ENCODE measurements at regions not wholly inside any gene's neighbourhood (a gene's known extent, or its start where the extent isn't known, plus 50 kb on each side); places are given as distances from the start of the nearest gene placed in this dataset.

DNA sequence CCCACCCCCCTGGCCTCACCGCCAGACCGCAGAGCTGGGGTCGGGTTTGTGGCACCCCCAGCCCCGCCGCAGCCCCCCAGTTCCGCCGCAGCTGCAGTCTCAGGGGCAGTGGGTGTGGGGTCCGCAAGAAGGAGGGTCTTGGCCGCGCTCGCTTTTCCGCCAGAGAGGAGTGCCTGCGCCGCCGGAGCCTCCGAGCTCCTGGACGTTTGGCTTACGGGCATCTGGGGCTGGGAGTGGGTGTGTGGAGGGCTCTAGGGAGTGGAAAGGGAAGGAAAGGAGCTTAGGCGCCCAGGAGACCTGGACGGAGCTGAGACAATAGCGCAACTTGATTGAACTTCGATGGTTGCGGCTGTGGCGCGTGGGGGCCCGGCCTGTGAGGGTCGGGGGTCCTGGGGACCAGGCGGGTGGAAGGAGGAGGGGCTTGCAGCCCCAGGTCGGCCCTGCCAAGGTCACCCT, 88.8 kb upstream of the IPO9 start:
- Histone ChIP-seq H3K79me2 (ENCODE audit: control insufficient read depth, insufficient read depth, low read length) (peaks cover 8% of the 10 kb centered on the region), H4K20me1 (ENCODE audit: control insufficient read depth, insufficient read depth, low read length, poor library complexity, severe bottlenecking) (no peaks in the 10 kb centered on the region), H3K36me3 (replicated peaks in 1 of 2; ENCODE audit: control extremely low read depth in 1 of 2, control insufficient read depth in 1 of 2, extremely low read depth in 1 of 2, insufficient read depth in 2 of 2, low read length in 1 of 2) (no peaks in the 10 kb centered on the region), H2AFZ (ENCODE audit: insufficient read depth, low read depth, low read length, poor library complexity, severe bottlenecking) (peak overlapping the region; percentile 98), H3K9me3 (ENCODE audit: control extremely low read depth in 1 of 3, control insufficient read depth in 2 of 3, insufficient read depth in 1 of 3, low read length in 2 of 3) (no peaks in the 10 kb centered on the region), H3K4me3 (ENCODE audit: control extremely low read depth in 1 of 5, extremely low read depth in 1 of 5, insufficient read depth in 1 of 5, low read depth in 2 of 5, low read length in 4 of 5) (peak overlapping the region; percentile 38 to 91 (median 77)), H3K27me3 (replicated peaks in 1 of 4; ENCODE audit: control extremely low read depth in 1 of 4, control insufficient read depth in 3 of 4, insufficient read depth in 4 of 4, low read length in 3 of 4) (peaks cover 0 to 3% (median 0%) of the 10 kb centered on the region in 4 experiments), H3K27ac (ENCODE audit: low read length in 2 of 2) (peak overlapping the region in 1 of 2 donors; percentile 65), H3K4me2 (replicated peaks; ENCODE audit: low read depth, low read length, poor library complexity, severe bottlenecking) (peak overlapping the region; percentile 99), H3K4me1 (ENCODE audit: control insufficient read depth in 2 of 2, insufficient read depth in 2 of 2, low read length in 2 of 2) (peaks cover 26 to 39% of the 10 kb centered on the region in 2 donors), H3K9ac (ENCODE audit: low read length) (peak overlapping the region; percentile 86)
- peak; percentile 34 for DNase-seq
- CTCF ChIA-PET, result interaction anchor here (0.6 to 1.9 kb wide), 8 partner anchors 8 to 994 kb away, joined by 3 to 8 read pairs (median 3); no protein-coding TSS in a partner anchor
- POLR2A ChIA-PET, result no interaction called here
- Mint-ChIP-seq H3K9me3 (ENCODE audit: insufficient read depth) (no peaks in the 10 kb centered on the region), H3K27me3 (peaks cover 12% of the 10 kb centered on the region), H3K27ac (peak overlapping the region; percentile 65), H3K4me1 (peaks cover 45% of the 10 kb centered on the region), H3K4me3 (peak overlapping the region; percentile 96)
- ATAC-seq (ENCODE audit: low read depth), result no peak
- no peak for TF ChIP-seq EZH2 (IDR thresholded peaks at IDR 0.05; ENCODE audit: borderline replicate concordance, insufficient read depth, low read depth, low read length, poor library complexity, severe bottlenecking)
- TF ChIP-seq, protein P1, sequence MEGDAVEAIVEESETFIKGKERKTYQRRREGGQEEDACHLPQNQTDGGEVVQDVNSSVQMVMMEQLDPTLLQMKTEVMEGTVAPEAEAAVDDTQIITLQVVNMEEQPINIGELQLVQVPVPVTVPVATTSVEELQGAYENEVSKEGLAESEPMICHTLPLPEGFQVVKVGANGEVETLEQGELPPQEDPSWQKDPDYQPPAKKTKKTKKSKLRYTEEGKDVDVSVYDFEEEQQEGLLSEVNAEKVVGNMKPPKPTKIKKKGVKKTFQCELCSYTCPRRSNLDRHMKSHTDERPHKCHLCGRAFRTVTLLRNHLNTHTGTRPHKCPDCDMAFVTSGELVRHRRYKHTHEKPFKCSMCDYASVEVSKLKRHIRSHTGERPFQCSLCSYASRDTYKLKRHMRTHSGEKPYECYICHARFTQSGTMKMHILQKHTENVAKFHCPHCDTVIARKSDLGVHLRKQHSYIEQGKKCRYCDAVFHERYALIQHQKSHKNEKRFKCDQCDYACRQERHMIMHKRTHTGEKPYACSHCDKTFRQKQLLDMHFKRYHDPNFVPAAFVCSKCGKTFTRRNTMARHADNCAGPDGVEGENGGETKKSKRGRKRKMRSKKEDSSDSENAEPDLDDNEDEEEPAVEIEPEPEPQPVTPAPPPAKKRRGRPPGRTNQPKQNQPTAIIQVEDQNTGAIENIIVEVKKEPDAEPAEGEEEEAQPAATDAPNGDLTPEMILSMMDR (IDR thresholded peaks at IDR 0.05), result no peak
- WGBS (ENCODE audit: insufficient coverage), result 2% methylated on average over 29 of the region's 29 CpGs
- intact Hi-C loops (cut with micrococcal nuclease), result no loop called here

DNA sequence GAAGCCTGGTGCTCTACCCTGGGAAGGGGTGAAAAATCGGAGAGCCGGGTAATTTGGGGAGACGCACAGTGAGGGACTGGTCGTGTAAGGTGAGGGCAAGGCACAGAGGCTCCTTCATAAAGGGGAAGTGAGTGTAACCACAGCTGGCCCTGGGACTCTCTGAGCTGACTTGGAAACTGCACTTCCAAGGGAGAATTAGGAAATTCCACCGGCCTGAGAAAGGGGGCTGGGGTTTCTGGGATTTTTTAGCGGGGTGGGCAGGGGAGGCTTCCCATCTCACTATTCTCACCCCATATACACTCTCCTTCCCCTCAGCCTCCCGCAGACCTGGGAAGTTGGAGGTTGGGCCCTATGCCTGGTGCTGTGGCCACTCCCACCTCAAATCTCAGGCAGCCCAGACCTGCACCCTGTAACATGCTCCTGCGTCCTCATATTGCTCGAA, 88.3 kb upstream of the IPO9 start:
- H3K27ac ChIP-seq (ENCODE audit: low read length in 2 of 2), result peak overlapping the region in 1 of 2 donors; percentile 65
- peaks cover 45% of the 10 kb centered on the region for H3K4me1 Mint-ChIP-seq
- ChIA-PET CTCF (interaction anchor here (0.7 to 1.9 kb wide), 5 partner anchors 9 to 52 kb away, joined by 3 to 8 read pairs (median 4); no protein-coding TSS in a partner anchor), POLR2A (no interaction called here)
- no peaks in the 10 kb centered on the region for H3K9me3 ChIP-seq (ENCODE audit: control extremely low read depth in 1 of 3, control insufficient read depth in 2 of 3, insufficient read depth in 1 of 3, low read length in 2 of 3)
- H3K27ac Mint-ChIP-seq, result peak overlapping the region; percentile 77
- peaks cover 12% of the 10 kb centered on the region for H3K27me3 Mint-ChIP-seq
- peak overlapping the region; percentile 86 for H3K9ac ChIP-seq (ENCODE audit: low read length)
- no peaks in the 10 kb centered on the region for H3K36me3 ChIP-seq (replicated peaks in 1 of 2; ENCODE audit: control extremely low read depth in 1 of 2, control insufficient read depth in 1 of 2, extremely low read depth in 1 of 2, insufficient read depth in 2 of 2, low read length in 1 of 2)
- 20% methylated on average over 7 of the region's 9 CpGs for WGBS (ENCODE audit: insufficient coverage)
- peak; percentile 47 for DNase-seq
- peaks cover 0 to 3% (median 0%) of the 10 kb centered on the region in 4 experiments for H3K27me3 ChIP-seq (replicated peaks in 1 of 4; ENCODE audit: control extremely low read depth in 1 of 4, control insufficient read depth in 3 of 4, insufficient read depth in 4 of 4, low read length in 3 of 4)
- H3K4me2 ChIP-seq (replicated peaks; ENCODE audit: low read depth, low read length, poor library complexity, severe bottlenecking), result peak overlapping the region; percentile 99
- H3K79me2 ChIP-seq (ENCODE audit: control insufficient read depth, insufficient read depth, low read length), result peaks cover 8% of the 10 kb centered on the region
- peak overlapping the region; percentile 38 to 91 (median 77) for H3K4me3 ChIP-seq (ENCODE audit: control extremely low read depth in 1 of 5, extremely low read depth in 1 of 5, insufficient read depth in 1 of 5, low read depth in 2 of 5, low read length in 4 of 5)
- intact Hi-C loops (cut with micrococcal nuclease), result no loop called here
- peaks cover 26 to 39% of the 10 kb centered on the region in 2 donors for H3K4me1 ChIP-seq (ENCODE audit: control insufficient read depth in 2 of 2, insufficient read depth in 2 of 2, low read length in 2 of 2)
- no peaks in the 10 kb centered on the region for H3K9me3 Mint-ChIP-seq (ENCODE audit: insufficient read depth)
- no peaks in the 10 kb centered on the region for H4K20me1 ChIP-seq (ENCODE audit: control insufficient read depth, insufficient read depth, low read length, poor library complexity, severe bottlenecking)
- TF ChIP-seq, protein P1 (IDR thresholded peaks at IDR 0.05), result no peak
- no peak for TF ChIP-seq EZH2 (IDR thresholded peaks at IDR 0.05; ENCODE audit: borderline replicate concordance, insufficient read depth, low read depth, low read length, poor library complexity, severe bottlenecking)
- peak overlapping the region; percentile 96 for H3K4me3 Mint-ChIP-seq
- peak overlapping the region; percentile 98 for H2AFZ ChIP-seq (ENCODE audit: insufficient read depth, low read depth, low read length, poor library complexity, severe bottlenecking)
- peak; percentile 34 for ATAC-seq (ENCODE audit: low read depth)

All from B cell (primary cell).